ENCODE measurements at regions not wholly inside any gene's neighbourhood (a gene's known extent, or its start where the extent isn't known, plus 50 kb on each side); places are given as distances from the start of the nearest gene placed in this dataset.

- TF ChIP-seq POLR2A (IDR thresholded peaks at IDR 0.05) = no peak
- no peak for TF ChIP-seq CTCF (IDR thresholded peaks at IDR 0.05)
Measured at GRCh38 chr10:123295644-123296043, 141.4 kb downstream of the BUB3 start.

Data from esophagus squamous epithelium (tissue), 4 donors.